ENCODE measurements at regions not wholly inside any gene's neighbourhood (a gene's known extent, or its start where the extent isn't known, plus 50 kb on each side); places are given as distances from the start of the nearest gene placed in this dataset.
A peak's percentile ranks its signal among the peaks of the same experiment; 100 is the strongest.

DNA sequence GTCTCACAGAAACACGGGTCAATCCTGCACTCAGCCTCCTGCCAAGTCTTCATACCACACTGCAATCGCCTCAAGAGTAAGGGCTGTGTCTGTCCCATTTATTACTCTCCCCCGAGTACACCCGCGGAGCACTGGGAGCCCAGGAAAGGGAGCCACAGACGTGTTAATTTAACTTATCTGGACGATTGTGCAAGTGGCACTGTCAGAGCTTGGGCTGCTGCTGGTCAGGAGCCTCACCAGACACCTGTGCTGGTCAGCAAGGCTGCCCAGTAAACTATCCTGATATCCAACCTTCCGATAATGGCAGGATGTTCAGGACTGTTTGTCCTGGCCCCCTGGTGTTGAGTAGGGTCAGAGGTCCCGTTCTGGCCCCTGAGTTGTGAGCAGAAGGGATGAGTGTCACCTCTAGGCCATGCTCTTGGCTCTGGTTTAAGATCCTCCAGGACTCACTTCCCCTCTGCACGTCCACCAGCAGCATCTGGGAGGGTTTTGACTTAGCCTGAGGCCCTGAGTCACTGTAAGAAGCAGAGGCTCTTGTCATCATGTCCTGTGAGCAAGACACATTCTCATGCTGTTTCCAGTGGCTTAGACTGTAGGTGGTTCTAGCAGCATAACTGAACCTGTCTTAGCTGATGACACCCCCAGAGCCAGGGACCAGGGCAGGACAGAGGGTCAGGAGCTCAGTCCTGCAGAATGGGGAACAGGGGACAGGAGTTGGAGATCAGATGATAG, 82.5 kb upstream of the ARL4C start:
- DNase-seq (ENCODE audit: low read depth, low spot score) (no peak), FAIRE-seq (no peak)
- H3K79me2 ChIP-seq (ENCODE audit: control insufficient read depth, insufficient read depth, low read length): no peaks in the 10 kb centered on the region
- H3K36me3 ChIP-seq (ENCODE audit: control insufficient read depth in 2 of 2, extremely low read depth in 1 of 2, insufficient read depth in 2 of 2, low read length in 2 of 2): no peaks in the 10 kb centered on the region
- H3K9me1 ChIP-seq (ENCODE audit: control insufficient read depth, extremely low read depth, insufficient read depth, low read length): no peaks in the 10 kb centered on the region
- H3K9me3 ChIP-seq (ENCODE audit: control insufficient read depth, low read depth, low read length): no peaks in the 10 kb centered on the region
- H4K20me1 ChIP-seq (ENCODE audit: control insufficient read depth, extremely low read depth, insufficient read depth, low read length): no peaks in the 10 kb centered on the region
- H3K27ac ChIP-seq (ENCODE audit: control insufficient read depth, insufficient read depth, low read length): no peak overlapping the region
- dilution Hi-C loops (cut with MboI; ENCODE audit: extremely low pct_ligation_motif_present, low sequenced_read_pairs): no loop called here
- no peak overlapping the region for H3K9ac ChIP-seq (ENCODE audit: control insufficient read depth, extremely low read depth, insufficient read depth, low read length)
- no peaks in the 10 kb centered on the region for H3K4me1 ChIP-seq (ENCODE audit: control insufficient read depth, extremely low read depth, insufficient read depth, low read length)
- no peak overlapping the region for H3K4me3 ChIP-seq (ENCODE audit: control insufficient read depth in 2 of 3, extremely low read depth in 1 of 3, insufficient read depth in 2 of 3, low read depth in 1 of 3, low read length in 3 of 3)
- TF ChIP-seq, protein P1, sequence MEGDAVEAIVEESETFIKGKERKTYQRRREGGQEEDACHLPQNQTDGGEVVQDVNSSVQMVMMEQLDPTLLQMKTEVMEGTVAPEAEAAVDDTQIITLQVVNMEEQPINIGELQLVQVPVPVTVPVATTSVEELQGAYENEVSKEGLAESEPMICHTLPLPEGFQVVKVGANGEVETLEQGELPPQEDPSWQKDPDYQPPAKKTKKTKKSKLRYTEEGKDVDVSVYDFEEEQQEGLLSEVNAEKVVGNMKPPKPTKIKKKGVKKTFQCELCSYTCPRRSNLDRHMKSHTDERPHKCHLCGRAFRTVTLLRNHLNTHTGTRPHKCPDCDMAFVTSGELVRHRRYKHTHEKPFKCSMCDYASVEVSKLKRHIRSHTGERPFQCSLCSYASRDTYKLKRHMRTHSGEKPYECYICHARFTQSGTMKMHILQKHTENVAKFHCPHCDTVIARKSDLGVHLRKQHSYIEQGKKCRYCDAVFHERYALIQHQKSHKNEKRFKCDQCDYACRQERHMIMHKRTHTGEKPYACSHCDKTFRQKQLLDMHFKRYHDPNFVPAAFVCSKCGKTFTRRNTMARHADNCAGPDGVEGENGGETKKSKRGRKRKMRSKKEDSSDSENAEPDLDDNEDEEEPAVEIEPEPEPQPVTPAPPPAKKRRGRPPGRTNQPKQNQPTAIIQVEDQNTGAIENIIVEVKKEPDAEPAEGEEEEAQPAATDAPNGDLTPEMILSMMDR (optimal IDR thresholded peaks at IDR 0.05 in 1 of 3, IDR thresholded peaks at IDR 0.05 in 1 of 3, conservative IDR thresholded peaks at IDR 0.05 in 1 of 3; ENCODE audit: extremely low read depth in 1 of 3, insufficient read depth in 2 of 3, low read length in 3 of 3): peak in 1 of 3 experiments; percentile 3
- no peak for TF ChIP-seq EZH2 (IDR thresholded peaks at IDR 0.05; ENCODE audit: low read length)
- H3K4me2 ChIP-seq (ENCODE audit: control insufficient read depth, extremely low read depth, insufficient read depth, low read depth, low read length): no peak overlapping the region
- H2AFZ ChIP-seq (ENCODE audit: control insufficient read depth, low read length): no peak overlapping the region
- peaks cover 6% of the 10 kb centered on the region for H3K27me3 ChIP-seq (ENCODE audit: control insufficient read depth, extremely low read depth, insufficient read depth, low read length)

DNA sequence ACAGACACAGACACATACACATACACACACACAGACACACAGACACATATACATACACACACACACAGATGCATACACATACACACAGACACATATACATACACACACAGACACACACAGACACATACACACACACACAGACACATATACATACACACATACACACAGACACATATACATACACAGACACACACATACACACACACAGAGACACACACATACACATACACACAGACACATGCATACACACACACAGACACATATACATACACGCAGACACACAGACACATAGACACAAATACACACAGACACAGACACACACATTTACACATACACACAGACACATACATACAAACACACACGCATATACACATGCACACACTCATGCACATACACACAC, 81.5 kb upstream of the ARL4C start:
- dilution Hi-C loops (cut with MboI; ENCODE audit: extremely low pct_ligation_motif_present, low sequenced_read_pairs): no loop called here
- H3K79me2 ChIP-seq (ENCODE audit: control insufficient read depth, insufficient read depth, low read length): no peaks in the 10 kb centered on the region

More for the DNA sequence above, 81.5 kb upstream of the ARL4C start:
- TF ChIP-seq, protein P1 (optimal IDR thresholded peaks at IDR 0.05 in 1 of 3, IDR thresholded peaks at IDR 0.05 in 1 of 3, conservative IDR thresholded peaks at IDR 0.05 in 1 of 3; ENCODE audit: extremely low read depth in 1 of 3, insufficient read depth in 2 of 3, low read length in 3 of 3): no peak
- no peak for TF ChIP-seq EZH2 (IDR thresholded peaks at IDR 0.05; ENCODE audit: low read length)
- Histone ChIP-seq H3K4me3 (ENCODE audit: control insufficient read depth in 2 of 3, extremely low read depth in 1 of 3, insufficient read depth in 2 of 3, low read depth in 1 of 3, low read length in 3 of 3) (no peak overlapping the region), H4K20me1 (ENCODE audit: control insufficient read depth, extremely low read depth, insufficient read depth, low read length) (no peaks in the 10 kb centered on the region), H3K9me3 (ENCODE audit: control insufficient read depth, low read depth, low read length) (no peaks in the 10 kb centered on the region), H2AFZ (ENCODE audit: control insufficient read depth, low read length) (no peak overlapping the region), H3K27ac (ENCODE audit: control insufficient read depth, insufficient read depth, low read length) (no peak overlapping the region), H3K36me3 (ENCODE audit: control insufficient read depth in 2 of 2, extremely low read depth in 1 of 2, insufficient read depth in 2 of 2, low read length in 2 of 2) (no peaks in the 10 kb centered on the region), H3K9ac (ENCODE audit: control insufficient read depth, extremely low read depth, insufficient read depth, low read length) (no peak overlapping the region), H3K4me2 (ENCODE audit: control insufficient read depth, extremely low read depth, insufficient read depth, low read depth, low read length) (no peak overlapping the region), H3K4me1 (ENCODE audit: control insufficient read depth, extremely low read depth, insufficient read depth, low read length) (no peaks in the 10 kb centered on the region), H3K27me3 (ENCODE audit: control insufficient read depth, extremely low read depth, insufficient read depth, low read length) (peaks cover 6% of the 10 kb centered on the region), H3K9me1 (ENCODE audit: control insufficient read depth, extremely low read depth, insufficient read depth, low read length) (no peaks in the 10 kb centered on the region)
- FAIRE-seq (peak; percentile 46), DNase-seq (ENCODE audit: low read depth, low spot score) (no peak)

Measured in keratinocyte (primary cell).